Stimulated activated CD4-positive, alpha-beta T cell treated with anti-CD3 and anti-CD28 coated beads, TNF-alpha, amount 100 ng/mL, for 48 hours (primary cell): ENCODE measurements at regions not wholly inside any gene's neighbourhood (a gene's known extent, or its start where the extent isn't known, plus 50 kb on each side); places are given as distances from the start of the nearest gene placed in this dataset.
"Not testable (repeated sequence)": the region's sequence is repeated elsewhere in the genome, so short reads cannot be mapped to it uniquely, and the experiment has no call there.

Source experiments
- DNase-seq, 3 donors: peaks; one replicate each; pipeline ENCODE4 v3.0.0-alpha.2; 2020; ENCODE audit warnings: low read depth in 3 of 3

- no peak for DNase-seq
Measured at GRCh38 chr13:94816256-94816655, 103.9 kb upstream of the SOX21 start.

GRCh38 chr13:94813920-94814475, 101.7 kb upstream of the SOX21 start:
- no peak for DNase-seq

GRCh38 chr13:94811753-94812152, 99.4 kb upstream of the SOX21 start:
- no peak for DNase-seq

- DNase-seq, result no peak
Measured at GRCh38 chr13:94800423-94800822, 88.1 kb upstream of the SOX21 start.

- no peak for DNase-seq
Measured at GRCh38 chr13:94799299-94799698, 87.0 kb upstream of the SOX21 start.

- no peak for DNase-seq
Measured at GRCh38 chr13:94798738-94799137, 86.4 kb upstream of the SOX21 start.

- no peak for DNase-seq
Measured at GRCh38 chr13:94795292-94795691, 82.9 kb upstream of the SOX21 start.

- DNase-seq, result not testable (repeated sequence)
Measured at GRCh38 chr13:94786246-94786645, 73.9 kb upstream of the SOX21 start.

GRCh38 chr13:94784066-94784465, 71.7 kb upstream of the SOX21 start:
- no peak for DNase-seq

GRCh38 chr13:94783489-94783888, 71.1 kb upstream of the SOX21 start:
- no peak for DNase-seq

GRCh38 chr13:94780421-94780820, 68.1 kb upstream of the SOX21 start:
- DNase-seq, result no peak

- no peak for DNase-seq
Measured at GRCh38 chr13:94778986-94779385, 66.6 kb upstream of the SOX21 start.

GRCh38 chr13:94778585-94778984, 66.2 kb upstream of the SOX21 start:
- DNase-seq, result no peak

GRCh38 chr13:94776956-94777355, 64.6 kb upstream of the SOX21 start:
- DNase-seq, result no peak

GRCh38 chr13:94776300-94776699, 64.0 kb upstream of the SOX21 start:
- DNase-seq, result no peak

- no peak for DNase-seq
Measured at GRCh38 chr13:94765814-94766213, 53.5 kb upstream of the SOX21 start.

GRCh38 chr13:94764576-94765321, 52.4 kb upstream of the SOX21 start:
- DNase-seq, result no peak
